ENCODE measurements at regions not wholly inside any gene's neighbourhood (a gene's known extent, or its start where the extent isn't known, plus 50 kb on each side); places are given as distances from the start of the nearest gene placed in this dataset.
"Not testable (repeated sequence)": the region's sequence is repeated elsewhere in the genome, so short reads cannot be mapped to it uniquely, and the experiment has no call there.

DNA sequence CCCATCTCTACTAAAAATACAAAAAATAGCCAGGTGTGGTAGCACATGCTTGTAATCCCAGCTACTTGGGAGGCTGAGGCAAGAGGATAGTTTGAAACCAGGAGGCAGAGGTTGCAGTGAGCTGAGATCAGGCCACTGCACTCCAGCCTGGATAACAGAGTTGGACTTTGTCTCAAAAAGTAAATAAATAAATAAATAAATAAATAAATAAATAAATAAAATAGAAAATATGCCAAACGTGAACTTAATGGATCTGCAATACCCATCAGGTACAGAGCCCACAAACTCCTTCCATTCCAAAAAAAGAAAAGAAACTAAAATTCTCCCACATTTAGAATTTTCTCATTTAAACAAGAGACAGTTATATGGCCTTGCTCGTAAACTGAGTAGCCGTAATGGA is 702.7 kb downstream of the CDH18 start:
- no peak for DNase-seq

DNA sequence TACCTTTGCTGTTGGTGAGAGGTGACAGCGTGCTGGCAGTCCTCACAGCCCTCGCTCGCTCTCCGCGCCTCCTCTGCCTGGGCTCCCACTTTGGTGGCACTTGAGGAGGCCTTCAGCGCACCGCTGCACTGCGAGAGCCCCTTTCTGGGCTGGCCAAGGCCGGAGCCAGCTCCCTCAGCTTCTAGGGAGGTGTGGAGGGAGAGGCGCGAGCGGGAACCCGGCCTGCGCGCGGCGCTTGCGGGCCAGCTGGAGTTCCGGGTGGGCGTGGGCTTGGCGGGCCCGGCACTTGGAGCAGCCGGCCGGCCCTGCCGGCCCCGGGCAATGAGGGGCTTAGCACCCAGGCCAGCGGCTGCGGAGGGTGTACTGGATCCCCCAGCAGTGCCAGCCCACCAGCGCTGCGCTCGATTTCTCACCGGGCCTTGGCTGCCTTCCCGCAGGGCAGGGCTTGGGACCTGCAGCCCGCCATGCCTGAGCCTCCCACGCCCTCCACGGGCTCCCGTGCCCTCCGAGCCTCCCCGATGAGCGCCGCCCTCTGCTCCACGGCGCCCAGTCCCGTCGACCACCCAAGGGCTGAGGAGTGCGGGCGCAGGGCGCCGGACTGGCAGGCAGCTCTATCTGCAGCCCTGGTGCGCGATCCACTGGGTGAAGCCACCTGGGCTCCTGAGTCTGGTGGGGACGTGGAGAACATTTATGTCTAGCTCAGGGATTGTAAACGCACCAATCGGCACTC is 700.3 kb downstream of the CDH18 start:
- not testable (repeated sequence) for DNase-seq

DNA sequence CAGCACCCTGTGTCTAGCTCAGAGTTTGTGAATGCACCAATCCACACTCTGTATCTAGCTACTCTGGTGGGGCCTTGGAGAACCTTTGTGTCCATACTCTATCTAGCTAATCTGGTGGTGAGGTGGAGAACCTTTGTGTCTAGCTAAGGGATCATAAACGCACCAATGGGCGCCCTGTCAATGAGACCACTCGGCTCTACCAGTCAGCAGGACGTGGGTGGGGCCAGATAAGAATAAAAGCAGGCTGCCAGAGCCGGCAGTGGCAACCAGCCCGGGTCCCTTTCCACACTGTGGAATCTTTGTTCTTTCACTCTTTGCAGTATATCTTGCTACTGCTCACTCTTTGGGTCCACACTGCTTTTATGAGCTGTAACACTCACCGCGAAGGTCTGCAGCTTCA is 699.7 kb downstream of the CDH18 start:
- DNase-seq, result not testable (repeated sequence)

- no peak for DNase-seq
These were observed 690.1 kb downstream of the CDH18 start for GRCh38 chr5:19297934-19298333.

- DNase-seq, result no peak
These were observed 686.7 kb downstream of the CDH18 start for GRCh38 chr5:19301271-19301670.

DNA sequence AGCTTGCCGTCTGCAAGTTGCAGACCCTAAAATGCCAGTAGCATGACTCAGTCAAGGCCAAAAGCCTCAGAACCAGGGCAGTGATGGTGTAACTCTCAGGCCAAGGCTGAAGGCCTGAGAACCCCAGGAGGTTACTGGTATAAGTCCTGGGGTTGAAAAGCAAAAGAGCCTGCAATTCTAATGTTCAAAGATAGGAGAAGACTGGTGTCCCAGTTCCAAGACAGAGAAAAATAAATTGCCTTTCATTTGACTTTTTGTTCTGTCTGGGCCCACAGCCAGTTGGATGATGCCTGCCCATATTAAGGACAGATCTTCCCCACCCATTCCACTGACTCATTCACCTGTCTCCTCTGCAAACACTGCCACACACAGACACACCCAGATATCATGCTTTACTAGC is 673.2 kb downstream of the CDH18 start:
- no peak for DNase-seq

GRCh38 chr5:19319252-19319651 is 668.7 kb downstream of the CDH18 start:
- DNase-seq, result no peak

DNA sequence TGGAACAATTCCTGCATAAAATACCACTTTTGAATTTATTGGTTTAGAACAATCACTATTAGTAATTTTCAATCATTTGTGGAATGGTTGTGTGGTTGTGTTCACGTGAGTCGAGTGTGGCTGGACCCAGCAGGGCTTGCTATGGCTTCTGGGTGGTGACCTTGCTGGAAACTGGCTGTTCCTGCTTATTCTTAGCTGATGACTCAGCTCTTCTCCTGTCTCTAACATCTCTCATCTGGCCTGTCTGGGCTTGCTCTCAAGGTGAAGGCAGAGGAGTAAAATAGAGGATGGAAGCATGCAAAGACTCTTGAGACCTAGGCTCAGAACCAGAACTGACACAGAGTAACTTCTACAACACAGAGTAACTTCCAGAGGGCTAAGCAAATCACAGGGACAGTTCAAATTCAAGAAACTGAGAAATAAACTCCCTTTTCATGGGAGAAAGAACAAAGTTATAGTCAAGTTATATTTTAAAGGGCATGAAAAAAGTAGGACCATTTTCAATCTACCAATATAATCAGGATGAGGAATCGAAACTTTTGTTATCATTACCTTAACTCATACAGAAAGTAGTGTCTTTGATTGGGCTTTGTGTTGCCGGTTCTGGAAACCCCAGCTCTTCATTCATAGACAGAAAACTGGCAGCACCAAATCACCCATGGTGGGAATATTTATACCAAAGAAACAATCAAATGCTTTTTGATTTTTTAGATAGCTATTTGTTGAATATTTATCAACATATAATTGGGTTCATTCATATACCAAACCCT is 665.1 kb downstream of the CDH18 start:
- DNase-seq, result no peak

- DNase-seq, result no peak
These were observed 653.7 kb downstream of the CDH18 start for GRCh38 chr5:19334278-19334677.

- no peak for DNase-seq
These were observed 645.1 kb downstream of the CDH18 start for GRCh38 chr5:19342942-19343341.

- DNase-seq, result no peak
These were observed 635.9 kb downstream of the CDH18 start for GRCh38 chr5:19352120-19352519.

DNA sequence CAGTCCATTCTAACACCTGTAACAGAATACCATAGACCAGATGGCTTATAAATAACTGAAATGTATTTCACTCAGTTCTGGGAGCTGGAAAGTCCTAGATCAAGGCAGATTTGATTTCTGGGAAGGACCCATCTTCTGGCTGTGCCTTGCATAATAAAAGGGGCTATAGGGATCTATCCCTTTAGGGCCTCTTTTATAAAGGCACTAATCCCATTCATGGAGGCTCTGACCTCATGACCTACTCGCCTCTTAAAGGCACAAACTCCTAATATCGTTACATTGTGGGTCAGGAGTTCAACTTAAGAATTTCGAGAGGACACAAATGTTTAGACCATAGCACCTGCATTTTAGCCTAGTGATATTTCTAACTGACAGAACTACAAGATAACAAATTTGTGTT is 619.0 kb downstream of the CDH18 start:
- DNase-seq, result no peak

DNA sequence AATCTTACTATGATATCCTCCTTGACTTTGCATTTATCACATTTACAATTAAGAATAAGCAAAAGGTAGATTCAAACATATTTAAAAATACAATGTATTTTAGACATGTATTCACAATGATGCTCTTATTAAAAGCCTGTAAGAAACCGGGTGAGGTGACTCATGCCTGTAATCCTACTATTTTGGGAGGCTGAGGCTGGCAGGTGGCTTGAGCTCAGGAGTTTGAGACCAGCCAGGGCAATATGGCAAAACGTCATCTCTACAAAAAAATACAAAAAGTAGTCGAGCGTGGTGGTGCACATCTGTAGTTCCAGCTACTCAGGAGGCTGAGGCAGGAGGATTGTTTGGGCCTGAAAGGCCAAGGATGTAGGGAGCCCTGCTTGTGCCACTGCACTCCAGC is 618.4 kb downstream of the CDH18 start:
- no peak for DNase-seq

- no peak for DNase-seq
These were observed 617.2 kb downstream of the CDH18 start for GRCh38 chr5:19370655-19371386.

- no peak for DNase-seq
These were observed 599.6 kb downstream of the CDH18 start for GRCh38 chr5:19388391-19388790.

- DNase-seq, result no peak
These were observed 587.0 kb downstream of the CDH18 start for GRCh38 chr5:19401032-19401431.

- no peak for DNase-seq
These were observed 581.2 kb downstream of the CDH18 start for GRCh38 chr5:19406576-19407365.

DNA sequence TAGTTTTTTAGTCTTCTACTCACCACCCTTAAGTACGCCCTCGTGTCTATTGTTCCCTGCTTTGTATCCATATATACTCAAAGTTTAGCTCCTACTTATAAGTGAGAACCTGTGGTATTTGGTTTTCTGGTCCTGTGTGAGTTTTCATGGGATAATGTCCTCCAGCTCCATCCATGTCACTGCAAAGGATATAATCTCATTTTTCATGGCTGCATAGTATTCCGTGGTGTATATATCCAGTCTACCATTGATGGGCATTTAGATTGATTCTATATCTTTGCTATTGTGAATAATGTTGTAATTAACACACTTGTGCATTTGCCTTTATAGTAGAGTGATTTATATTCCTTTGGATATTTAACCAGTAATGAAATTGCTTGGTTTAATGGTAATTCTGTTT is 579.9 kb downstream of the CDH18 start:
- DNase-seq, result no peak

GRCh38 chr5:19411936-19412335 is 576.1 kb downstream of the CDH18 start:
- DNase-seq, result no peak

Measured in right hindlimb (tissue), 1 donor.